Lower leg skin (tissue), 3 donors: ENCODE measurements at regions not wholly inside any gene's neighbourhood (a gene's known extent, or its start where the extent isn't known, plus 50 kb on each side); places are given as distances from the start of the nearest gene placed in this dataset.

Experiments used
- CTCF ChIP-seq, 3 donors: fragments of 450-650 bp; IDR thresholded peaks; one replicate each; pipeline ENCODE4 v1.5.1; 2016; ENCODE audit warnings: antibody characterized with exemption in 3 of 3, mild to moderate bottlenecking in 3 of 3, moderate library complexity in 2 of 3
- POLR2A ChIP-seq, 2 donors: fragments of 450-650 bp; IDR thresholded peaks; one replicate each; pipeline ENCODE4 v1.6.1; 2016 to 2017; ENCODE audit warnings: antibody characterized with exemption in 2 of 2, mild to moderate bottlenecking in 1 of 2, moderate library complexity in 1 of 2

- TF ChIP-seq CTCF (IDR thresholded peaks at IDR 0.05), result no peak
- TF ChIP-seq POLR2A (IDR thresholded peaks at IDR 0.05), result no peak
Measured at GRCh38 chr4:20370274-20370673, 118.6 kb downstream of the SLIT2 start.
